ENCODE measurements at regions not wholly inside any gene's neighbourhood (a gene's known extent, or its start where the extent isn't known, plus 50 kb on each side); places are given as distances from the start of the nearest gene placed in this dataset.

GRCh38 chr1:244173240-244173639 is 122.2 kb downstream of the ZBTB18 start:
- Histone ChIP-seq H3K36me3 (ENCODE audit: insufficient read depth, low read length) (no peaks in the 10 kb centered on the region), H4K20me1 (ENCODE audit: insufficient read depth, low read length) (no peaks in the 10 kb centered on the region), H3K4me3 (ENCODE audit: insufficient read depth, low read length) (no peak overlapping the region), H3K4me2 (ENCODE audit: insufficient read depth, low read length) (no peak overlapping the region), H3K79me2 (ENCODE audit: insufficient read depth, low read length) (no peaks in the 10 kb centered on the region), H3K27me3 (ENCODE audit: insufficient read depth, low read length) (peaks cover 5% of the 10 kb centered on the region), H3K27ac (ENCODE audit: low read depth, low read length) (no peak overlapping the region), H2AFZ (ENCODE audit: low read length) (no peak overlapping the region), H3K9me3 (ENCODE audit: low read depth, low read length) (no peaks in the 10 kb centered on the region), H3K4me1 (ENCODE audit: insufficient read depth, low read length) (no peaks in the 10 kb centered on the region)
- DNase-seq (ENCODE audit: insufficient read length, low spot score, missing footprints), result no peak
- TF ChIP-seq CTCF (IDR thresholded peaks at IDR 0.05; ENCODE audit: extremely low read depth, low read depth, low read length), result no peak

GRCh38 chr1:244173769-244174168 is 122.7 kb downstream of the ZBTB18 start:
- no peak for DNase-seq (ENCODE audit: insufficient read length, low spot score, missing footprints)
- no peaks in the 10 kb centered on the region for H4K20me1 ChIP-seq (ENCODE audit: insufficient read depth, low read length)
- H3K4me1 ChIP-seq (ENCODE audit: insufficient read depth, low read length), result no peaks in the 10 kb centered on the region
- no peaks in the 10 kb centered on the region for H3K79me2 ChIP-seq (ENCODE audit: insufficient read depth, low read length)
- no peaks in the 10 kb centered on the region for H3K9me3 ChIP-seq (ENCODE audit: low read depth, low read length)
- no peak overlapping the region for H3K4me2 ChIP-seq (ENCODE audit: insufficient read depth, low read length)
- no peak overlapping the region for H3K4me3 ChIP-seq (ENCODE audit: insufficient read depth, low read length)
- no peak for TF ChIP-seq CTCF (IDR thresholded peaks at IDR 0.05; ENCODE audit: extremely low read depth, low read depth, low read length)
- no peak overlapping the region for H3K27ac ChIP-seq (ENCODE audit: low read depth, low read length)
- H3K36me3 ChIP-seq (ENCODE audit: insufficient read depth, low read length), result no peaks in the 10 kb centered on the region
- peaks cover 5% of the 10 kb centered on the region for H3K27me3 ChIP-seq (ENCODE audit: insufficient read depth, low read length)
- no peak overlapping the region for H2AFZ ChIP-seq (ENCODE audit: low read length)

DNA sequence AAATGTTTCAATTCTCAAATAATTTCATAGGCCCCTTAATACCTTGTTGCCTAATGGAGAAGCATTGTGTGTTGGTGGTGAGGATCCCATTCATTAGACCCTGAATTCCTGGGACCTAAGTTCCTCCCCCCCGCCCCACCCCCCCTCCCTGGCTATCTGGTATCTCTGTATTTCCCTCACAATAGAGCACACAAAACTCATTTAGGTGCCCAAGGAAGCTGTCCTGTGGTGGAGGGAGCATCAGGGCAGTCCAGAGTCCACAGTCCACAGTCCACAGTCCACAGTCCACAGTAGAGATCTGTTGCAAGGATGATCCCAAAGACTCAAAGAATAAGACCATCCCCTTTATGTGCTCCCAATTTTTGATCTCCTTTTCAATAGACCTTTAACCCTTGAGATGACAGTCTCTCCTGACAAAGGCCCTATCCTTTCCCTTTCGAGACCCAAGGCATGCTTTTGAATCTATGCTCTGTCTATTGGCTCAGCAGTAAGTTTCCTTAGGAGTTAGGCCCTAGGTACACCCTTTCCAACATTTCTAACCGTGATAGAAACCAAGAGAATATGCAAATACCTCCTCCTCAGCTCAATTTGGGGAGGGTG is 123.9 kb downstream of the ZBTB18 start:
- no peak for TF ChIP-seq CTCF (IDR thresholded peaks at IDR 0.05; ENCODE audit: extremely low read depth, low read depth, low read length)

GRCh38 chr1:244176201-244176600 is 125.1 kb downstream of the ZBTB18 start:
- Histone ChIP-seq H3K9me3 (ENCODE audit: low read depth, low read length) (no peaks in the 10 kb centered on the region), H3K36me3 (ENCODE audit: insufficient read depth, low read length) (no peaks in the 10 kb centered on the region), H3K4me1 (ENCODE audit: insufficient read depth, low read length) (no peaks in the 10 kb centered on the region), H2AFZ (ENCODE audit: low read length) (no peak overlapping the region), H4K20me1 (ENCODE audit: insufficient read depth, low read length) (no peaks in the 10 kb centered on the region), H3K79me2 (ENCODE audit: insufficient read depth, low read length) (no peaks in the 10 kb centered on the region), H3K4me3 (ENCODE audit: insufficient read depth, low read length) (no peak overlapping the region), H3K27me3 (ENCODE audit: insufficient read depth, low read length) (peaks cover 5% of the 10 kb centered on the region), H3K4me2 (ENCODE audit: insufficient read depth, low read length) (no peak overlapping the region), H3K27ac (ENCODE audit: low read depth, low read length) (no peak overlapping the region)
- no peak for DNase-seq (ENCODE audit: insufficient read length, low spot score, missing footprints)
- no peak for TF ChIP-seq CTCF (IDR thresholded peaks at IDR 0.05; ENCODE audit: extremely low read depth, low read depth, low read length)

More for the DNA sequence above, 123.9 kb downstream of the ZBTB18 start:
- Histone ChIP-seq H3K27me3 (ENCODE audit: insufficient read depth, low read length) (peaks cover 5% of the 10 kb centered on the region), H3K4me1 (ENCODE audit: insufficient read depth, low read length) (no peaks in the 10 kb centered on the region), H3K27ac (ENCODE audit: low read depth, low read length) (no peak overlapping the region), H3K36me3 (ENCODE audit: insufficient read depth, low read length) (no peaks in the 10 kb centered on the region), H3K9me3 (ENCODE audit: low read depth, low read length) (no peaks in the 10 kb centered on the region), H3K4me2 (ENCODE audit: insufficient read depth, low read length) (no peak overlapping the region), H2AFZ (ENCODE audit: low read length) (no peak overlapping the region), H4K20me1 (ENCODE audit: insufficient read depth, low read length) (no peaks in the 10 kb centered on the region), H3K79me2 (ENCODE audit: insufficient read depth, low read length) (no peaks in the 10 kb centered on the region), H3K4me3 (ENCODE audit: insufficient read depth, low read length) (no peak overlapping the region)
- DNase-seq (ENCODE audit: insufficient read length, low spot score, missing footprints), result no peak

Data from osteoblast (primary cell).